HepG2 (cell line): ENCODE measurements at regions not wholly inside any gene's neighbourhood (a gene's known extent, or its start where the extent isn't known, plus 50 kb on each side); places are given as distances from the start of the nearest gene placed in this dataset.

Source experiments
- ATAC-seq: fragments of 200-7000 bp; cut with Tn5 transposase; 3 replicates; pipeline ENCODE4 v1.9.1; 2020; ENCODE audit warnings: mild to moderate bottlenecking, moderate library complexity
- BruUV-seq: library from RNA; stranded (reverse); fragments of 400-500 nt; replicated peaks from 2 replicates; lab custom pipeline; 2021; lab: Mats Ljungman, UMichigan
- CTCF ChIA-PET: fragments of 300-600 bp; formaldehyde crosslinking; extraction: SDS; loops from one replicate; lab custom pipeline; 2021; ENCODE audit warnings: low total read pairs, inconsistent platforms, low intra/inter-chr PET ratio; lab: Yijun Ruan, JAX
- POLR2A ChIA-PET: fragments of 350-600 bp; sonication (Branson Sonifier 250); formaldehyde crosslinking; loops from one replicate; lab custom pipeline; 2020; ENCODE audit warnings: antibody characterized with exemption, inconsistent platforms; lab: Yijun Ruan, JAX
- DNase-seq: peaks from one replicate; pipeline ENCODE4 v3.0.0-alpha.2; 2015; ENCODE audit warnings: low spot score
- FAIRE-seq: peaks from 3 replicates; lab custom pipeline; 2011; peaks lifted over from hg19 to GRCh38; lab: Jason Lieb, UNC
- H2AFZ ChIP-seq: one replicate; pipeline ENCODE4 v1.6.1; 2011; ENCODE audit warnings: low read length, inconsistent platforms
- H3K27ac ChIP-seq: fragments of 300-600 bp; 3 replicates; pipeline ENCODE4 v1.8.0; 2011; ENCODE audit warnings: mixed run types, mild to moderate bottlenecking, mixed read lengths, low read length, inconsistent platforms; ENCODE audit not compliant: insufficient read depth; ENCODE audit errors: extremely low read length
- H3K27me3 ChIP-seq, 2 experiments: fragments of 200-600 bp in 1 of 2; 2 replicates in 1 of 2; 3 replicates in 1 of 2; pipeline versions ENCODE4 v1.6.0 to v1.8.0; 2011; ENCODE audit warnings: low read length in 2 of 2, mild to moderate bottlenecking in 2 of 2, moderate library complexity in 2 of 2, inconsistent platforms in 1 of 2; ENCODE audit not compliant: insufficient read depth in 2 of 2, control insufficient read depth in 1 of 2
- H3K36me3 ChIP-seq, 2 experiments: fragments of 200-600 bp in 1 of 2; replicated peaks in 1 of 2; 2 replicates in 1 of 2; 3 replicates in 1 of 2; pipeline versions ENCODE4 v1.5.1 to v1.8.0; 2011; ENCODE audit warnings: low read length in 2 of 2, inconsistent platforms in 1 of 2; ENCODE audit not compliant: insufficient read depth in 2 of 2, control insufficient read depth in 1 of 2
- H3K4me1 ChIP-seq: 2 replicates; pipeline ENCODE4 v1.5.1; 2012; ENCODE audit warnings: low read length, inconsistent platforms; ENCODE audit not compliant: insufficient read depth
- H3K4me2 ChIP-seq: 2 replicates; pipeline ENCODE4 v1.6.0; 2011; ENCODE audit warnings: low read depth, low read length, inconsistent platforms
- H3K4me3 ChIP-seq, 3 experiments: fragments of 200-600 bp in 1 of 3; sonication (generic), shearing (Covaris generic) in 1 of 3; replicated peaks in 1 of 3; 2 replicates each; pipeline ENCODE4 v1.5.1; 2011 to 2016; ENCODE audit warnings: low read length in 3 of 3, inconsistent platforms in 2 of 3, low read depth in 2 of 3, mild to moderate bottlenecking in 2 of 3, control low read depth in 1 of 3, mixed read lengths in 1 of 3; ENCODE audit not compliant: insufficient read depth in 1 of 3
- H3K79me2 ChIP-seq: one replicate; pipeline ENCODE4 v1.6.1; 2011; ENCODE audit warnings: low read length, inconsistent platforms; ENCODE audit not compliant: insufficient read depth
- H3K9ac ChIP-seq: 2 replicates; pipeline ENCODE4 v1.6.0; 2011; ENCODE audit warnings: mild to moderate bottlenecking, low read depth, low read length, inconsistent platforms; ENCODE audit not compliant: insufficient read depth
- H3K9me3 ChIP-seq: 2 replicates; pipeline ENCODE4 v1.5.1; 2012; ENCODE audit warnings: mild to moderate bottlenecking, low read length
- H4K20me1 ChIP-seq: 2 replicates; pipeline ENCODE4 v1.6.0; 2011; ENCODE audit warnings: inconsistent platforms, mild to moderate bottlenecking, low read length, moderate library complexity; ENCODE audit not compliant: insufficient read depth
- HDAC2 ChIP-seq: sonication (generic); formaldehyde crosslinking; IDR thresholded peaks from 2 replicates; pipeline ENCODE4 v1.4.0; 2020; ENCODE audit warnings: missing genetic modification reagents
- MAFK ChIP-seq, 2 experiments: IDR thresholded peaks in 1 of 2; conservative IDR thresholded peaks in 1 of 2; 2 replicates each; pipeline ENCODE4 v1.6.1; 2011; ENCODE audit warnings: improper control_type of control experiment in 2 of 2, low read length in 2 of 2
- MXD3 ChIP-seq: IDR thresholded peaks from 2 replicates; pipeline ENCODE4 v1.6.1; 2016; ENCODE audit warnings: mild to moderate bottlenecking, missing biosample characterization, missing genetic modification reagents
- NFE2L2 ChIP-seq: fragments of 150-350 bp; IDR thresholded peaks from 2 replicates; pipeline ENCODE4 v1.6.1; 2014; ENCODE audit warnings: low read length
- ZNF574 ChIP-seq: sonication (generic); formaldehyde crosslinking; IDR thresholded peaks from 2 replicates; pipeline ENCODE4 v1.4.0; 2020; ENCODE audit warnings: missing genetic modification reagents
- whole genome bisulfite sequencing: methylation state at CpG from one replicate; pipeline ENCODE4 v1.1.6; 2017; ENCODE audit warnings: low lambda C conversion rate; 5-methylcytosine and 5-hydroxymethylcytosine counted together
- in situ Hi-C: cut with HindIII; loops from 2 replicates; pipeline ENCODE4 v1.10.0; 2017; ENCODE audit warnings: low pct_unique_long_range_greater_than_20kb; ENCODE audit not compliant: extremely low pct_ligation_motif_present
- intact Hi-C: fragments of 100-400 bp; cut with micrococcal nuclease; formaldehyde crosslinking; loops from one replicate; pipeline ENCODE4 v1.10.0; 2022; ENCODE audit not compliant: unreplicated experiment

GRCh38 chr18:69176741-69177140 lies 223.9 kb upstream of the DOK6 start:
- POLR2A ChIA-PET, result no interaction called here
- H3K36me3 ChIP-seq, result no peaks in the 10 kb centered on the region
- no peak overlapping the region for H3K27ac ChIP-seq
- no peaks in the 10 kb centered on the region for H3K79me2 ChIP-seq
- intact Hi-C loops, result no loop called here
- H3K4me1 ChIP-seq, result no peaks in the 10 kb centered on the region
- CTCF ChIA-PET, result no interaction called here
- H2AFZ ChIP-seq, result no peak overlapping the region
- in situ Hi-C loops, result no loop called here
- TF ChIP-seq HDAC2 (CRISPR knock-in tag), result no peak
- TF ChIP-seq MXD3, result no peak
- BruUV-seq, result no TSS peak
- H3K9me3 ChIP-seq, result no peaks in the 10 kb centered on the region
- H3K9ac ChIP-seq, result no peak overlapping the region
- no peaks in the 10 kb centered on the region for H4K20me1 ChIP-seq
- DNase-seq, result no peak
- no peak overlapping the region for H3K4me3 ChIP-seq
- no peak overlapping the region for H3K4me2 ChIP-seq
- no peaks in the 10 kb centered on the region for H3K27me3 ChIP-seq
- WGBS, result 4% methylated on average over 3 of the region's 3 CpGs
- no peak for ATAC-seq
- FAIRE-seq, result no peak

- Histone ChIP-seq H3K79me2 (no peaks in the 10 kb centered on the region), H3K27ac (no peak overlapping the region), H3K4me2 (no peak overlapping the region), H3K9me3 (no peaks in the 10 kb centered on the region), H3K4me3 (no peak overlapping the region), H3K27me3 (no peaks in the 10 kb centered on the region), H4K20me1 (no peaks in the 10 kb centered on the region), H2AFZ (no peak overlapping the region), H3K9ac (no peak overlapping the region), H3K36me3 (no peaks in the 10 kb centered on the region), H3K4me1 (no peaks in the 10 kb centered on the region)
- FAIRE-seq, result no peak
- intact Hi-C loops, result no loop called here
- 0% methylated on average over 1 of the region's 1 CpG for WGBS
- ChIA-PET POLR2A (no interaction called here), CTCF (interaction anchor here (0.5 kb wide), 1 partner anchor 9 kb away, joined by 3 read pairs; no protein-coding TSS in a partner anchor)
- ATAC-seq, result no peak
- TF ChIP-seq MAFK (conservative IDR thresholded peaks at IDR 0.05 in 1 of 2, IDR thresholded peaks at IDR 0.05 in 1 of 2; ENCODE audit: low read length in 2 of 2) (peak in 1 of 2 experiments; percentile 45; a peak in 2 of 4 replicates), NFE2L2 (peak; percentile 54), ZNF574 (CRISPR knock-in tag) (no peak)
- no peak for DNase-seq
- in situ Hi-C loops, result no loop called here
- BruUV-seq, result no TSS peak
Measured at GRCh38 chr18:69177702-69178101, 223.0 kb upstream of the DOK6 start.
